Osteoblast (primary cell): ENCODE measurements at regions not wholly inside any gene's neighbourhood (a gene's known extent, or its start where the extent isn't known, plus 50 kb on each side); places are given as distances from the start of the nearest gene placed in this dataset.

Experiments
- DNase-seq: peaks from one replicate; pipeline ENCODE4 v3.0.0; 2011; ENCODE audit warnings: low spot score, mixed read lengths; ENCODE audit not compliant: insufficient read length; ENCODE audit errors: missing footprints
- H2AFZ ChIP-seq: 2 replicates; pipeline ENCODE4 v1.6.0; 2011; ENCODE audit warnings: mild to moderate bottlenecking, low read length
- H3K27ac ChIP-seq: 2 replicates; pipeline ENCODE4 v1.5.1; 2011; ENCODE audit warnings: mild to moderate bottlenecking, low read depth, low read length, moderate library complexity
- H3K27me3 ChIP-seq: 2 replicates; pipeline ENCODE4 v1.6.0; 2012; ENCODE audit warnings: mild to moderate bottlenecking, control low read depth, inconsistent platforms, low read length, moderate library complexity; ENCODE audit not compliant: insufficient read depth
- H3K36me3 ChIP-seq: 2 replicates; pipeline ENCODE4 v1.5.1; 2011; ENCODE audit warnings: mild to moderate bottlenecking, low read length, control low read depth, moderate library complexity; ENCODE audit not compliant: insufficient read depth
- H3K4me1 ChIP-seq: 2 replicates; pipeline ENCODE4 v1.5.1; 2011; ENCODE audit warnings: mild to moderate bottlenecking, low read length, control low read depth, moderate library complexity; ENCODE audit not compliant: insufficient read depth
- H3K4me2 ChIP-seq: 2 replicates; pipeline ENCODE4 v1.6.0; 2011; ENCODE audit warnings: mild to moderate bottlenecking, low read length; ENCODE audit not compliant: insufficient read depth
- H3K4me3 ChIP-seq: fragments of 200-600 bp; sonication (generic); 3 replicates; pipeline ENCODE4 v1.5.1; 2012; ENCODE audit warnings: mild to moderate bottlenecking, low read length, inconsistent platforms; ENCODE audit not compliant: insufficient read depth
- H3K79me2 ChIP-seq: 2 replicates; pipeline ENCODE4 v1.6.0; 2012; ENCODE audit warnings: mild to moderate bottlenecking, low read length, control low read depth, inconsistent platforms; ENCODE audit not compliant: insufficient read depth
- H3K9me3 ChIP-seq: 2 replicates; pipeline ENCODE4 v1.5.1; 2011; ENCODE audit warnings: low read depth, low read length, control low read depth
- H4K20me1 ChIP-seq: 2 replicates; pipeline ENCODE4 v1.6.0; 2012; ENCODE audit warnings: mild to moderate bottlenecking, low read length, control low read depth; ENCODE audit not compliant: insufficient read depth
- CTCF ChIP-seq: IDR thresholded peaks from 2 replicates; pipeline ENCODE4 v1.5.1; 2011; ENCODE audit warnings: mild to moderate bottlenecking, low read depth, low read length, moderate library complexity; ENCODE audit errors: extremely low read depth

DNA sequence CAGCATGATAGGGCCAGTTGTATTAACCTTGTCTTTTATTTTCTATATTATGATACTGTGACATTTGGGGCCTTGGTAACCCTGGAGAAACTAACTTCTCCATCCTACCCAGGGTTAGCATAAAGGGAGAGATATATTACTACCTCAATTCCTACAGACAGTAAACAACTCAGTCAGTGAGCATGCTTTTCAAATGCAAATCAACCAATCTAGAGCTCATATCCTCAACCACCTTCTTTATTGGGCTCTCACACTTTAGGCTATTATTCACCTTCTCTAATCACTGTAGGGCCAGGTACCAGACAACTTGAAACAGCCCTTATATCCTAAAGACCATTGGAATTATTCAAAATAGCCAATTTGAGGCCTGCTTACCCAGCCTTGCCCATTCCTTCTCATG lies 477.6 kb downstream of the PTPRC start:
- Histone ChIP-seq H3K79me2 (no peaks in the 10 kb centered on the region), H3K36me3 (no peaks in the 10 kb centered on the region), H3K4me3 (no peak overlapping the region), H3K27me3 (no peaks in the 10 kb centered on the region), H2AFZ (peak overlapping the region; percentile 29), H3K4me1 (no peaks in the 10 kb centered on the region), H4K20me1 (no peaks in the 10 kb centered on the region), H3K27ac (no peak overlapping the region), H3K4me2 (no peak overlapping the region), H3K9me3 (no peaks in the 10 kb centered on the region)
- DNase-seq: no peak
- no peak for TF ChIP-seq CTCF

- no peaks in the 10 kb centered on the region for H4K20me1 ChIP-seq
- H3K27ac ChIP-seq: no peak overlapping the region
- no peak overlapping the region for H2AFZ ChIP-seq
- no peak overlapping the region for H3K4me2 ChIP-seq
- no peaks in the 10 kb centered on the region for H3K36me3 ChIP-seq
- H3K4me1 ChIP-seq: peaks cover 16% of the 10 kb centered on the region
- no peaks in the 10 kb centered on the region for H3K27me3 ChIP-seq
- H3K79me2 ChIP-seq: no peaks in the 10 kb centered on the region
- no peak for TF ChIP-seq CTCF
- H3K4me3 ChIP-seq: no peak overlapping the region
- DNase-seq: no peak
- no peaks in the 10 kb centered on the region for H3K9me3 ChIP-seq
These were observed 482.2 kb downstream of the PTPRC start for GRCh38 chr1:199121047-199121446.

DNA sequence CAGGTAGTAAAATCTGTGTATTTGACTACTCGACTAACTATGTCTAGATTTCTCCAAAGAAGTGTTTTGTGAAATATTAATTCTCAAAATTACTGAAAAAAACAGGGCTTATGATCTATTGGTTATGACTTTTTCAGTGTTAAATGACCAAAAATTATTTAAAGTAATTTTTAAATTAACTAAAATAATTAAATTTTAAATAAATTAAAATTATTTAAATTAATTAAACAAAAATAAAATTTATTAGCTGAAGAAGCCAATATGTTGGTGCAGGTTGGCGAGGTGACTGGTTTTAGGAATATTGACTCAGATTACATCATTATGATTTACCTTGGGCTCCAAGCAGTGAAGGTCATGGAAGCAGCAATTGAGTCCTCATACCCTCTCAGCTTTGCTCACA lies 483.2 kb downstream of the PTPRC start:
- peaks cover 16% of the 10 kb centered on the region for H3K4me1 ChIP-seq
- H3K27ac ChIP-seq: peak overlapping the region; percentile 42
- H2AFZ ChIP-seq: no peak overlapping the region
- H3K27me3 ChIP-seq: no peaks in the 10 kb centered on the region
- no peaks in the 10 kb centered on the region for H3K9me3 ChIP-seq
- H4K20me1 ChIP-seq: no peaks in the 10 kb centered on the region
- no peaks in the 10 kb centered on the region for H3K36me3 ChIP-seq
- H3K4me2 ChIP-seq: no peak overlapping the region
- no peaks in the 10 kb centered on the region for H3K79me2 ChIP-seq
- no peak for DNase-seq
- TF ChIP-seq CTCF: no peak
- no peak overlapping the region for H3K4me3 ChIP-seq

GRCh38 chr1:199122532-199123311 lies 483.9 kb downstream of the PTPRC start:
- Histone ChIP-seq H3K27ac (peak overlapping the region; percentile 42), H3K9me3 (no peaks in the 10 kb centered on the region), H3K79me2 (no peaks in the 10 kb centered on the region), H3K4me3 (no peak overlapping the region), H3K4me1 (peaks cover 16% of the 10 kb centered on the region), H4K20me1 (no peaks in the 10 kb centered on the region), H3K36me3 (no peaks in the 10 kb centered on the region), H3K27me3 (no peaks in the 10 kb centered on the region), H3K4me2 (no peak overlapping the region), H2AFZ (no peak overlapping the region)
- no peak for TF ChIP-seq CTCF
- DNase-seq: no peak
